GM19452 (cell line): ENCODE measurements at regions not wholly inside any gene's neighbourhood (a gene's known extent, or its start where the extent isn't known, plus 50 kb on each side); places are given as distances from the start of the nearest gene placed in this dataset.

Source experiments
- ATAC-seq: cut with Tn5 transposase; IDR thresholded peaks from one replicate; pipeline ENCODE4 v1.9.1; 2021; ENCODE audit not compliant: unreplicated experiment

- no peak for ATAC-seq
Measured at GRCh38 chr10:118835682-118836326, 81.0 kb upstream of the CACUL1 start.

- ATAC-seq: no peak
Measured at GRCh38 chr10:118838364-118838763, 83.6 kb upstream of the CACUL1 start.

GRCh38 chr10:118839348-118839747, 84.6 kb upstream of the CACUL1 start:
- ATAC-seq: no peak

GRCh38 chr10:118840071-118840775, 85.5 kb upstream of the CACUL1 start:
- ATAC-seq: no peak

- ATAC-seq: no peak
Measured at GRCh38 chr10:118840776-118841468, 86.2 kb upstream of the CACUL1 start.

- ATAC-seq: no peak
Measured at GRCh38 chr10:118841881-118842605, 87.3 kb upstream of the CACUL1 start.

- ATAC-seq: no peak
Measured at GRCh38 chr10:118842843-118843624, 88.3 kb upstream of the CACUL1 start.

- no peak for ATAC-seq
Measured at GRCh38 chr10:118843647-118844265, 89.0 kb upstream of the CACUL1 start.

GRCh38 chr10:118844731-118845521, 90.2 kb upstream of the CACUL1 start:
- no peak for ATAC-seq

GRCh38 chr10:118845776-118846175, 91.0 kb upstream of the CACUL1 start:
- ATAC-seq: no peak

- peak; percentile 63 for ATAC-seq
Measured at GRCh38 chr10:118850418-118851061, 95.8 kb upstream of the CACUL1 start.

- ATAC-seq: peak; percentile 61
Measured at GRCh38 chr10:118851062-118852035, 96.6 kb upstream of the CACUL1 start.

GRCh38 chr10:118853916-118854315, 99.1 kb upstream of the CACUL1 start:
- no peak for ATAC-seq

- ATAC-seq: no peak
Measured at GRCh38 chr10:118856106-118856505, 101.3 kb upstream of the CACUL1 start.

GRCh38 chr10:118865998-118866693, 111.4 kb upstream of the CACUL1 start:
- ATAC-seq: no peak

GRCh38 chr10:118867768-118868167, 113.0 kb upstream of the CACUL1 start:
- no peak for ATAC-seq

- ATAC-seq: no peak
Measured at GRCh38 chr10:118868589-118868988, 113.8 kb upstream of the CACUL1 start.
